Activated naive CD8-positive, alpha-beta T cell treated with anti-CD3 and anti-CD28 coated beads, Interleukin-2, amount 10 ng/mL, durations not matched to agents 7 days and 5 days (primary cell): ENCODE measurements at regions not wholly inside any gene's neighbourhood (a gene's known extent, or its start where the extent isn't known, plus 50 kb on each side); places are given as distances from the start of the nearest gene placed in this dataset.

Experiments
- ATAC-seq: fragments of 150-1000 bp; cut with Tn5 transposase; one replicate; pipeline ENCODE4 v1.10.0; 2021; ENCODE audit warnings: low read depth, moderate library complexity
- POLR2A ChIA-PET: fragments of 350-600 bp; sonication (Branson Sonifier 250); formaldehyde crosslinking; loops from one replicate; lab custom pipeline; 2021; ENCODE audit warnings: antibody characterized with exemption; lab: Charles Lee
- DNase-seq: peaks from one replicate; pipeline ENCODE4 v3.0.0; 2021
- H3K27ac Mint-ChIP-seq: one replicate; pipeline ENCODE4 v1.8.0; 2022; ENCODE audit warnings: mild to moderate bottlenecking, mixed read lengths
- H3K27me3 Mint-ChIP-seq: one replicate; pipeline ENCODE4 v1.8.0; 2022; ENCODE audit warnings: mild to moderate bottlenecking, moderate library complexity, mixed read lengths
- H3K36me3 Mint-ChIP-seq: one replicate; pipeline ENCODE4 v1.8.0; 2021; ENCODE audit warnings: mild to moderate bottlenecking, mixed read lengths
- H3K4me1 Mint-ChIP-seq: one replicate; pipeline ENCODE4 v1.8.0; 2021; ENCODE audit warnings: mixed read lengths
- H3K4me3 Mint-ChIP-seq: one replicate; pipeline ENCODE4 v1.8.0; 2022; ENCODE audit warnings: mild to moderate bottlenecking, moderate library complexity, mixed read lengths
- H3K9me3 Mint-ChIP-seq: one replicate; pipeline ENCODE4 v1.8.0; 2021; ENCODE audit warnings: mixed read lengths

DNA sequence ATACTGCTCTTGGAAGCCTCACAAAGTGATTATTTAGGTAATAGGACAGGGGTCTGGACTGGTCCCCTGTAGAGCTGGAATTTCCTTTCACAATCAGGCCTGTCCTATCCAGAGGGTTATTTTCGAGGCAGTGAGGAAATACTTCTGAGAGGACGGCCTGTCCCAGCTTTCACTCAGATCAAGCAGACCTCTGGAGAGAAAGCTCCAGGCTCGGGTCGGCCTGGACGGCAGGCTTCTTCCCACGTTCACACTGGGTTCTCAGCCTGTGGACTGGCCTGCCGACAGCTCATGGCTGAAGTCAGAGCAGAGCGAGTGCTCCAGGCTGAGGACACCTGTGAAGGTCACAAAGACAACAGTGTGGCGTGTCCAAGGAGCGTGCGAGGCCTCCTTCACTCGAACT lies 405.3 kb downstream of the VPS13C start:
- ATAC-seq (no peak), DNase-seq (no peak)
- Mint-ChIP-seq H3K4me3 (no peak overlapping the region), H3K4me1 (no peaks in the 10 kb centered on the region), H3K9me3 (no peaks in the 10 kb centered on the region), H3K27ac (no peak overlapping the region), H3K36me3 (no peaks in the 10 kb centered on the region), H3K27me3 (peaks cover 2% of the 10 kb centered on the region)
- POLR2A ChIA-PET, result no interaction called here

DNA sequence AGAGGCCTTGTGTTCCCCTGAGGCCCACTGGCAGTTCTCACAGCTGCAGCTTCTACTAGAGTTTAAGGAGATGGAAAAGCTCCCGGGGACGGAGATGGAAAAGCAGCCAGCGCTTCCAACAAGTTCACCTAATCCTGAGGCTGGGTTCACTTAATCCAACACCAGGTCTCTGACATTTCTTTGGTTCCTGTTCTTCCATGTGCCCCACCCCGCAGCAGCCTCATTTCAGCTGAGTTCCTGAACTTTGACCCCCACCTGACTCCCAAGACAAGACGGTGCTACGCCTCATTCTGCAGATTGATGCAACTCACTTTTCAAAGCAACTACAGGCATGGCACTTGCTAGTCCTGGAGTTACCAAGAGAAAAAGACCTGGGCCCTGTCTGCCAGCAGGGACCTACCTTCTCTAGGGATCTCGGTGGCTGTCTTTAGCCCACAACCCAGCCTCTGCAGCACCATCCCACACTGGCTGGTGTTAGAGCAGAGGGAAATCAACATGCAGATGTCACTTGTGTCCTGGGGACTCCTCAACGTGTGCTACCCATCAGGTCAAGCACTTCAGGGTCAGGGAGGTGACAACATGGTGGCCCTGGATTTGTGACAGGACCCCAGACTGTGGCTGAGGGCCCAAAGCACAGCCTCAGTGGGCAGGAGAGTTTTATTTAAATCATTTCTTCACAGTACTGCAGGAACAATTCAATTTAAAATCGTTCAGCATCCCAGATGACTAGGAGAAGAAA lies 406.1 kb downstream of the VPS13C start:
- no peak overlapping the region for H3K4me3 Mint-ChIP-seq
- POLR2A ChIA-PET, result no interaction called here
- no peaks in the 10 kb centered on the region for H3K9me3 Mint-ChIP-seq
- DNase-seq, result no peak
- H3K4me1 Mint-ChIP-seq, result no peaks in the 10 kb centered on the region
- H3K36me3 Mint-ChIP-seq, result no peaks in the 10 kb centered on the region
- H3K27ac Mint-ChIP-seq, result no peak overlapping the region
- peaks cover 2% of the 10 kb centered on the region for H3K27me3 Mint-ChIP-seq
- ATAC-seq, result no peak

DNA sequence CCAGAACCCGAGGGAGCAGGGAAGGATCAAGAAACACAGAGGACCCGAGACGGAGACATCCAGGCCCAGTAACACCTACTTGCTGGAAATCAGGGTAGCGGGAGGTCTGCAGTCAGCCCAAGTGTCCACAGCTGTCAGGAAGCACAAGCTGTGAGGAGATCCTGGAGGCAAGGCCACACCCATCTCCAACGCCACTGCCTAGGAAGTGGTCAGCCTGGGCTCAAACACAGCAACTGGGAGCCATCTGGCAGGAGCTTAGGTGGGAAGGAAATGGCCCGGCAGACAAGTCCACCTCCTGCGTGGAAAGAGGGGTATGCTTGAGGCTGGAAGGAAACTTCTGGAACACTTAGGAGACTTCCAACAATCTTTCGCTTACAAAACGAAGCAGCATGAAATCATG lies 407.1 kb downstream of the VPS13C start:
- Mint-ChIP-seq H3K36me3 (no peaks in the 10 kb centered on the region), H3K4me1 (no peaks in the 10 kb centered on the region), H3K9me3 (no peaks in the 10 kb centered on the region), H3K4me3 (no peak overlapping the region), H3K27me3 (peaks cover 2% of the 10 kb centered on the region), H3K27ac (no peak overlapping the region)
- no peak for ATAC-seq
- POLR2A ChIA-PET, result no interaction called here
- no peak for DNase-seq

DNA sequence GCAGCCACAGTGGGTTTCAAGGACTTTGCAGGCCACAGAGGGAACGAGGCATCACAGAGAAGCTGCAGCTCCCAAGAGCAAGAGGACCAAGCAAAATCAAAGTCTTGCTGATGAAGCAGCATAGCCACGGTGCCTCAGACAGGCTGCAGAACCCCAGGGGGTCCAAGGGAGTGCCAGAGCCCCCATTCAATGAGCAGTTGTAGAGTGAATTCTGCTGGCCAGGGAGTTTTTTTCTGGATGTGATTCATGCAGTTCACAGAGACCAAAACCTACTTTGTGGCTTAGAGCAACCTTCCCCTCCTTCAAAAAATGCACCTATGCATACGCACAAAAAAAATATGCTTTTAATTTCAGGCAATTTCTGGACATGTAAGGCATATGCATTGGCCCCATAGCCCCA lies 409.0 kb downstream of the VPS13C start:
- Mint-ChIP-seq H3K4me3 (no peak overlapping the region), H3K4me1 (no peaks in the 10 kb centered on the region), H3K27me3 (no peaks in the 10 kb centered on the region), H3K9me3 (no peaks in the 10 kb centered on the region), H3K36me3 (no peaks in the 10 kb centered on the region), H3K27ac (no peak overlapping the region)
- ATAC-seq (no peak), DNase-seq (no peak)
- POLR2A ChIA-PET, result no interaction called here

DNA sequence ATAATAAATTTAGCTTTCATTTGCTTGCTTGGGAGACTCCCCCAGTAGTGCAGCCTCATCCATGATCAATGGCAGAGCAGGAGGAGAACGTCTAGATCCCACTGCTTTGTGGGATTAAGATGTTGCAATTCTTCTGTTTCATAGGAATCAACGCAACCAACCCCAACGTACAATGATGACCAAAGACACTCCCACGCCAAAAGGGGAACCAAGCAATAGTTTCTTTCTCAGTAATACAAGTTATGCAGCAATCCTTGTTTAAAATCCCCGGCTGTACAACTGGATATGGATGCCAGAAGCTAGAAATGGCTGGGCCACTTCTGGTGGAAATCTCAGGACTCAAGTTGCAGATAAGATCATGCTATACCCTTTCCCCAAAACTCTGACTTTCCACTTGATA lies 411.2 kb downstream of the VPS13C start:
- POLR2A ChIA-PET, result no interaction called here
- H3K9me3 Mint-ChIP-seq, result no peaks in the 10 kb centered on the region
- no peak overlapping the region for H3K4me3 Mint-ChIP-seq
- H3K27me3 Mint-ChIP-seq, result peaks cover 3% of the 10 kb centered on the region
- ATAC-seq (no peak), DNase-seq (no peak)
- H3K4me1 Mint-ChIP-seq, result no peaks in the 10 kb centered on the region
- H3K36me3 Mint-ChIP-seq, result no peaks in the 10 kb centered on the region
- H3K27ac Mint-ChIP-seq, result no peak overlapping the region

GRCh38 chr15:61644550-61644949 lies 415.4 kb upstream of the RORA start:
- H3K27ac Mint-ChIP-seq, result no peak overlapping the region
- DNase-seq (no peak), ATAC-seq (no peak)
- no peaks in the 10 kb centered on the region for H3K36me3 Mint-ChIP-seq
- no peaks in the 10 kb centered on the region for H3K9me3 Mint-ChIP-seq
- no peaks in the 10 kb centered on the region for H3K4me1 Mint-ChIP-seq
- POLR2A ChIA-PET, result no interaction called here
- H3K27me3 Mint-ChIP-seq, result peaks cover 3% of the 10 kb centered on the region
- H3K4me3 Mint-ChIP-seq, result no peak overlapping the region

DNA sequence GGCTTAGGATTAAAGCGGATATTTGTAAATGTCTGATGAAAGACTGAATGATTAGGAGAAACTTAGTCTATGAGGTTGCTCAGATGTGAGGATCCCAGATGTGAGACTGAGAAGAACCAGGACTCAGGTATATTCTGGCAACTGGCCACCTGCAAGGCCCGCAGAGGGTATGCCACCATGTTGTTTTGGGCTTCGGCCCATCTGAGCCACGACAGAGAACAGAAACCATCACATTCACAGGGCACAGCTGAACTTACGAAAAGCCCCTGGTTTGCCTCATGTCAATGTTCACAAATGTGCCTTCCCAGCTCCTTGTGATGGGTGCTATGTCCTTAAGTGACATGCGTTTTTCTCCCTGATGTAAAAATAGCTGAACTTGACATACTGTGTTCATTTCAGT lies 412.5 kb upstream of the RORA start:
- ATAC-seq (no peak), DNase-seq (no peak)
- no peaks in the 10 kb centered on the region for H3K36me3 Mint-ChIP-seq
- no peak overlapping the region for H3K4me3 Mint-ChIP-seq
- H3K4me1 Mint-ChIP-seq, result no peaks in the 10 kb centered on the region
- POLR2A ChIA-PET, result no interaction called here
- H3K27ac Mint-ChIP-seq, result no peak overlapping the region
- H3K9me3 Mint-ChIP-seq, result no peaks in the 10 kb centered on the region
- peaks cover 5% of the 10 kb centered on the region for H3K27me3 Mint-ChIP-seq

DNA sequence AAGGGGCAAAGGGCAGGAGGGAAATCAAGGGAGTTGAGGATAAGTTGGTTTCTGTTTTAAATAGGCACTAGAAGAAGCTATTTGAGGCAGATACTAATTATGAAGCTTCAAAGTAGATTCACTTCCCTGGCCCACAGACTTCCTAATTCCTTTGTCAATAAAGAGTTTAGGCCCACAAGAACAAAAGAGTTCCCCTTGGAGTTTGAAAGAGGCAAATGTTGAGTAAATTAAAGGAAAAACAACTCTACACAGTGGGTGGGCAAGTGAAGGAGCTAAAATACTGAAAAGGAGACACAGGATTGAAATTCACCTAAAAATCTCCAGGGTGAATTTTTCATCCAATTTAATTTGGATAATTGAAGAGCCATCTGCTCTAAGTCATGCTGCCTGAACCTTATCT lies 411.7 kb upstream of the RORA start:
- DNase-seq, result no peak
- POLR2A ChIA-PET, result no interaction called here
- Mint-ChIP-seq H3K36me3 (no peaks in the 10 kb centered on the region), H3K27ac (no peak overlapping the region), H3K4me3 (no peak overlapping the region), H3K27me3 (peaks cover 5% of the 10 kb centered on the region), H3K9me3 (no peaks in the 10 kb centered on the region), H3K4me1 (no peaks in the 10 kb centered on the region)
- no peak for ATAC-seq

DNA sequence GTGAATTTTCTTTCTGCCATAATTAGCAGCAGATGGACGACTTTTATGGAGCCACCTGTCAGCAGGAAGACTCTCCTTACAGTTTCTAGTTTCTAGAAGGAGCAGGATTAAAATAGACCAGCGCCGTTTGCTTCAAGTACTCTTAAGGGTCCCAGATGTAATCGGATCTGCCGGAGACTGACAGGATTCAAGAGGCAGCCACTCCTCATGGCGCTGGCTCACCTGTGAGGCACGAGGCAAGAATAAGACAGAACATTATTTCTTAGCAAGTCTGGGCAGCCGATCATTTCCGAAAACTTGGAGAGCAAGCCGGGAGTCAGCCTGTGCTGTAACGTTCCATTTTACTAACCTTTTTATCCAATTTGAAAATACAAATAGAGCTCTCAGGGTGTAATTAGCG lies 410.4 kb upstream of the RORA start:
- no peak for DNase-seq
- Mint-ChIP-seq H3K4me1 (no peaks in the 10 kb centered on the region), H3K9me3 (no peaks in the 10 kb centered on the region)

DNA sequence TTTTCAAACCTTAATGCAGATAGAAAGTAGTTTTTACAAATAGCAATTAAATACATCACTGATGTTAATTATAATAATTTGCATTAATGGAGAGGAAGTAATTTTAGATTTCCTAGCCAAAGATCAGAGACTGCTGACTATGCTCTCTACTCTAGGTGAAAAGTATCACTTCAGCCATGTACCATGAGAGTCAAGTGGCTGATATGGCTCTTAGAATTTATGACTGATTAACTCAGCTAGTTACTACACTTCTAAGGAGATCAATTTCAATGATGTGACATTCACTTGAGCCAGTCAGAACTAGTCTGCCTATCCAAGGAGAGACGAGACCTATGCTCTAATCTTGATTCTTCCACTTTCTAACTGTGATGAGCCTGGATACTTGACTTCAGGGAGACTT lies 405.7 kb upstream of the RORA start:
- ATAC-seq (no peak), DNase-seq (no peak)
- H3K27me3 Mint-ChIP-seq, result peaks cover 31% of the 10 kb centered on the region
- no peaks in the 10 kb centered on the region for H3K36me3 Mint-ChIP-seq
- H3K4me1 Mint-ChIP-seq, result no peaks in the 10 kb centered on the region
- H3K9me3 Mint-ChIP-seq, result no peaks in the 10 kb centered on the region
- H3K27ac Mint-ChIP-seq, result no peak overlapping the region
- POLR2A ChIA-PET, result no interaction called here
- no peak overlapping the region for H3K4me3 Mint-ChIP-seq

More for the DNA sequence above, 410.4 kb upstream of the RORA start:
- Mint-ChIP-seq H3K36me3 (no peaks in the 10 kb centered on the region), H3K27ac (no peak overlapping the region), H3K4me3 (no peak overlapping the region), H3K27me3 (peaks cover 7% of the 10 kb centered on the region)
- no peak for ATAC-seq
- POLR2A ChIA-PET, result no interaction called here

DNA sequence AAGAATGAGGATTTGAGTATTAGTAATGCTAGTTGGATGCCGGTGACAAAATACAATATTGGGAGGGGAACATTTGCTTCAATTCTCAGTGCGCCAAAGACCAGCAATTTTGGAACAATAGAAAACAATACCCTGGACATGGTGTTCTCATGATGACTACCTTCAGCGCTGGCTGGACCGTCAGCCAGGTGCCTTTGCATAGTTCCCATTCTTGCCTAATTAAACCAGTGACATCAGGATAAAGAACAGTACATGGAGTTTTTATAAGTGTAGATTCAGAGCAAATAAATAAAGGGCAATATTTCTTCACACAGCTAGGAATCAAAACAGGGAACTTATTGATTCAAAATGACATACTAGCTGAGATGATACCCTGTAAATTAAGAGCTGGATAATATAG lies 404.8 kb upstream of the RORA start:
- Mint-ChIP-seq H3K36me3 (no peaks in the 10 kb centered on the region), H3K4me1 (no peaks in the 10 kb centered on the region), H3K27me3 (peaks cover 31% of the 10 kb centered on the region), H3K9me3 (no peaks in the 10 kb centered on the region), H3K27ac (no peak overlapping the region), H3K4me3 (no peak overlapping the region)
- no peak for ATAC-seq
- POLR2A ChIA-PET, result no interaction called here
- DNase-seq, result no peak

- no peak for DNase-seq
- no peak overlapping the region for H3K4me3 Mint-ChIP-seq
- no peaks in the 10 kb centered on the region for H3K36me3 Mint-ChIP-seq
- ATAC-seq, result no peak
- no peak overlapping the region for H3K27ac Mint-ChIP-seq
- H3K4me1 Mint-ChIP-seq, result no peaks in the 10 kb centered on the region
- POLR2A ChIA-PET, result no interaction called here
- H3K9me3 Mint-ChIP-seq, result no peaks in the 10 kb centered on the region
- H3K27me3 Mint-ChIP-seq, result peaks cover 33% of the 10 kb centered on the region
Observed at GRCh38 chr15:61629269-61629668, 400.2 kb upstream of the RORA start.

GRCh38 chr15:61624950-61625349 lies 395.8 kb upstream of the RORA start:
- DNase-seq, result no peak
- no peaks in the 10 kb centered on the region for H3K9me3 Mint-ChIP-seq
- ATAC-seq, result no peak
- POLR2A ChIA-PET, result no interaction called here
- H3K4me1 Mint-ChIP-seq, result no peaks in the 10 kb centered on the region
- no peak overlapping the region for H3K4me3 Mint-ChIP-seq
- peaks cover 11% of the 10 kb centered on the region for H3K27me3 Mint-ChIP-seq
- H3K27ac Mint-ChIP-seq, result no peak overlapping the region
- no peaks in the 10 kb centered on the region for H3K36me3 Mint-ChIP-seq

DNA sequence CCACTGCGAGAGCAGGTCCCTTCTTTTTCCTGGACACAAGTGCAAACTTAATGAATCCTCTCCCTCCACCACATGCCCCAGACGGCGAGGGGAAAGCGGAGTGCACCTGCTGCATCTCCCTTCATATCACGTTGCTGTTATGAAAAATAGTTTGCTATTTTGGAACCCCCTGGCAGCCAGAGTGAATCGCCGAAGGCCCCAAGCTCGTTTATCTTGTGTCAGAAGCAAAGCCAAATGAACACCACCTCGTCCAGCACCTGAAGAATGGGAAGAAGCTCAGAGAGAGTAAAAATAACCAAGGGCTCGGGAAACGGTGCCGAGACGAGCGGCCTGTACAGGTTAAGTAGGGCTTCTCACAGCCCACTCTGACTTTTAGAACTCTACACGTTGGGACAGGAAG lies 394.6 kb upstream of the RORA start:
- POLR2A ChIA-PET, result no interaction called here
- H3K4me1 Mint-ChIP-seq, result no peaks in the 10 kb centered on the region
- DNase-seq (no peak), ATAC-seq (no peak)
- H3K36me3 Mint-ChIP-seq, result no peaks in the 10 kb centered on the region
- peaks cover 10% of the 10 kb centered on the region for H3K27me3 Mint-ChIP-seq
- H3K9me3 Mint-ChIP-seq, result no peaks in the 10 kb centered on the region
- no peak overlapping the region for H3K27ac Mint-ChIP-seq
- no peak overlapping the region for H3K4me3 Mint-ChIP-seq

DNA sequence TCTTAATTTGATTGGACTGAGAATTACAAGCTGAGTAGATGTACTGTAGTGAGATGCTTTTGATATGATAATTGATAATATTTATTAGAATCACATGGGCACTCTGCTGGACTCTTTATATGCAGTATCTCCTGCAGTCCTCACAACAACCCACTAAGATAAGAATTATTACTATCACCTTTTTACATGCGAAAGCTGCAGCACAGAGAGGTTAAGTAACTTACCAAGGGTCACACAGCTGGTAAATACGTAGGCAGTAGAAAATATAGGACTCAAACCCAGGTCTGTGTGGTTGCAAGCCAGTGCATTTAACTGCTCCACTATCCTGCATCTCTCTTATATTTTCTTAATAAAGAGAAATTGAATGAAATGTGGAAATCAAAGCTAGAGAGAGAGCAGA lies 392.8 kb upstream of the RORA start:
- no peaks in the 10 kb centered on the region for H3K4me1 Mint-ChIP-seq
- ATAC-seq (no peak), DNase-seq (no peak)
- POLR2A ChIA-PET, result no interaction called here
- peaks cover 4% of the 10 kb centered on the region for H3K9me3 Mint-ChIP-seq
- H3K27me3 Mint-ChIP-seq, result peaks cover 6% of the 10 kb centered on the region
- no peaks in the 10 kb centered on the region for H3K36me3 Mint-ChIP-seq
- no peak overlapping the region for H3K4me3 Mint-ChIP-seq
- no peak overlapping the region for H3K27ac Mint-ChIP-seq
